ENCODE measurements at regions not wholly inside any gene's neighbourhood (a gene's known extent, or its start where the extent isn't known, plus 50 kb on each side); places are given as distances from the start of the nearest gene placed in this dataset.

DNA sequence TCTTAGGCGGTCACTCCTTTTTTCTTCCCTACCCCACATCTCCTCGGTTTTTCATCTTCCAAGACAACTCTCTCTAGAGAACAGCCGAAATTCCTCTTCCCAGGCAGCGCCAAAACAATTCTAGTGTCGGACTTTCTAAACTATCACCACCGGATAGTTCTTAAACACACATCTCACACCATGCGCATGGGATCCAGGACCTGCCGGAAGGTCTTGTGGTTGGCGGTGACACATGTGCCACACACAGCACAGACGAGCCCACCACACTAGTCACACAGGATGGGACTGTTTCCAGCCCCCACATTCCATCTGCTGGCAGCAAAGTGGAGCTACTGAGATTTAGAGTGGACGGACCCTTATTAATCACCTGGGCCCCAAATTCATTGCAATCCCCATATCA lies 614.9 kb upstream of the CADM1 start:
- Histone ChIP-seq H3K27me3 (ENCODE audit: control insufficient read depth, insufficient read depth, low read length) (no peaks in the 10 kb centered on the region), H3K27ac (ENCODE audit: low read length) (no peak overlapping the region), H3K4me3 (ENCODE audit: low read length) (no peak overlapping the region), H3K36me3 (ENCODE audit: control insufficient read depth, insufficient read depth, low read length) (no peaks in the 10 kb centered on the region), H3K9me3 (ENCODE audit: control insufficient read depth, low read depth, low read length) (no peaks in the 10 kb centered on the region), H3K4me1 (ENCODE audit: control insufficient read depth, insufficient read depth, low read length) (no peaks in the 10 kb centered on the region)
- WGBS (ENCODE audit: insufficient coverage, low lambda C conversion rate): 83% methylated on average over 2 of the region's 11 CpGs
- DNase-seq: no peak

DNA sequence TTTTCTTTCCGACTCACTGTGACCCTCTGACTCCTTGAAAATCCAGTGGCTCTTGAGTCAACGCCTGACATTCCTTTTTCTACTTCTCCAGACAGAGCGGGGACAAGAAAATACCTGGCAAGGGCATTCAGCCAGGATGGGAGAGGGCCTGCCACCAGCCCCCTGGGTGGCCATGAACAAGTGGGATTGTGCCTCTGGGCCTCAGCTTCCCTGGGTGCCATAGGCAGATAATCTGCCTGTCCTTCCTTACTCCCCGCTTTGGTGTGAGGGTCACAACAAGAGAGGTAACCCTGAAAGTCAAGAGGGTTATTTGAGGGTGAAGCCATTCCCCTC lies 613.9 kb upstream of the CADM1 start:
- Histone ChIP-seq H3K4me1 (ENCODE audit: control insufficient read depth, insufficient read depth, low read length) (no peaks in the 10 kb centered on the region), H3K9me3 (ENCODE audit: control insufficient read depth, low read depth, low read length) (no peaks in the 10 kb centered on the region), H3K36me3 (ENCODE audit: control insufficient read depth, insufficient read depth, low read length) (no peaks in the 10 kb centered on the region), H3K27me3 (ENCODE audit: control insufficient read depth, insufficient read depth, low read length) (no peaks in the 10 kb centered on the region), H3K27ac (ENCODE audit: low read length) (no peak overlapping the region), H3K4me3 (ENCODE audit: low read length) (no peak overlapping the region)
- WGBS (ENCODE audit: insufficient coverage, low lambda C conversion rate): no CpG with 5 or more reads among the region's 4 CpGs
- DNase-seq: no peak

DNA sequence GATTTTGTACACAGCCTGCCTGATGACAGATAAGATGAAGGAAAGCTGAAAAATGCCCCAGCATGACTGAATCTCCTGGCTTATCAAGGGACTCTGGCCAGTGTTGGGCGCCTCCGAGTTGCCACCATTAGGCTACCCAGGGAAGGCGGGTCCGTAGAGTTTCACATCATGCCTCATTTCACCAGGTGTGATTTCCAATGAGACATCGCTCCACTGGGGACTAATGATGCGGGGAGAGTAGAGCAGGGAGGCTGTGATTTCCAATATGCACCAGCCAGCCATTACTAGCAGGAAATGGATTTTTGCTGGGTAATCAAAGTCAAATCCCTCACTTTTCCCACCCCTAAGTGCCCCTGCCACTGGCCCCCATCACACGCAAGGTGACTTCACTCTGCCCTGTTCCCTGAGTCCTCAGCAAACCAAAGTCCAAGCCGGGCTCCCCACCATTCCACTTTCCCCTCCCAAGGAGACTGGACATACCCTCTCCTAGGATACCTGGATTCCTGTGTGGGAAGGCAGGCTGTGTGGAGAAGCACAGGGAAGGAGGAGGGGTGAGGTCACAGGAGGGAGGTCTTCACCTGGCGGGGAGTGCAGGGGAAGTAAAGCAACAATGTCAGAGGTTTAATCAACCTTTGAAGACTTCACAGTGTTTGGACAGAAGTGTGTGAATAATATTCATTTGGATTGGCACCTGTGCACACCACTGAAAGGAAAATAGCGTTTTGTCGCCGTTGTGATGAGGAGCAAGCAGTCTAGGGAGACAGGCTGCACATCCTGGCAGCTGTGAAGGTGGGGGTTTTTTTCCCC lies 613.3 kb upstream of the CADM1 start:
- H3K4me3 ChIP-seq (ENCODE audit: low read length): no peak overlapping the region
- no CpG with 5 or more reads among the region's 12 CpGs for WGBS (ENCODE audit: insufficient coverage, low lambda C conversion rate)
- DNase-seq: no peak
- no peaks in the 10 kb centered on the region for H3K36me3 ChIP-seq (ENCODE audit: control insufficient read depth, insufficient read depth, low read length)
- no peak overlapping the region for H3K27ac ChIP-seq (ENCODE audit: low read length)
- H3K27me3 ChIP-seq (ENCODE audit: control insufficient read depth, insufficient read depth, low read length): no peaks in the 10 kb centered on the region
- H3K4me1 ChIP-seq (ENCODE audit: control insufficient read depth, insufficient read depth, low read length): no peaks in the 10 kb centered on the region
- H3K9me3 ChIP-seq (ENCODE audit: control insufficient read depth, low read depth, low read length): no peaks in the 10 kb centered on the region

DNA sequence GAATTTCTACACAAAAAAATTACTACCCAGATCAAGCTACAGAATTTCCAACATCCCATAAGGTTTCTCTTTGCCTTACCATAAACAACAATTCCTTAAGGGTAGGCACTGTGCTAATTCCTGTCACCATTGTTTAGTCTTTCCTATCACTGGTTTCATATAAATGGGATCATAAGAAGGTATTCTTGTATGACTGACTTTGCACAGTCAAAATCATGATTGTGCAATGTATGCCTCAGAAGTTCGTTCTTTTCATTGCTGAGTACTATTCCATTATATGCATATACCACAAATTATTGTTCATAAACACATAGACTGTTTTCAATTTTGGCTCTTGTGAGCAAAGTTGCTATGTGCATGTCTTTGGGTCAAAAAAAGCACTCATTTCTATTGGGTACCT lies 611.6 kb upstream of the CADM1 start:
- no peaks in the 10 kb centered on the region for H3K27me3 ChIP-seq (ENCODE audit: control insufficient read depth, insufficient read depth, low read length)
- H3K4me3 ChIP-seq (ENCODE audit: low read length): no peak overlapping the region
- 100% methylated on average over 1 of the region's 1 CpG for WGBS (ENCODE audit: insufficient coverage, low lambda C conversion rate)
- H3K27ac ChIP-seq (ENCODE audit: low read length): no peak overlapping the region
- no peaks in the 10 kb centered on the region for H3K36me3 ChIP-seq (ENCODE audit: control insufficient read depth, insufficient read depth, low read length)
- no peak for DNase-seq
- no peaks in the 10 kb centered on the region for H3K9me3 ChIP-seq (ENCODE audit: control insufficient read depth, low read depth, low read length)
- no peaks in the 10 kb centered on the region for H3K4me1 ChIP-seq (ENCODE audit: control insufficient read depth, insufficient read depth, low read length)

DNA sequence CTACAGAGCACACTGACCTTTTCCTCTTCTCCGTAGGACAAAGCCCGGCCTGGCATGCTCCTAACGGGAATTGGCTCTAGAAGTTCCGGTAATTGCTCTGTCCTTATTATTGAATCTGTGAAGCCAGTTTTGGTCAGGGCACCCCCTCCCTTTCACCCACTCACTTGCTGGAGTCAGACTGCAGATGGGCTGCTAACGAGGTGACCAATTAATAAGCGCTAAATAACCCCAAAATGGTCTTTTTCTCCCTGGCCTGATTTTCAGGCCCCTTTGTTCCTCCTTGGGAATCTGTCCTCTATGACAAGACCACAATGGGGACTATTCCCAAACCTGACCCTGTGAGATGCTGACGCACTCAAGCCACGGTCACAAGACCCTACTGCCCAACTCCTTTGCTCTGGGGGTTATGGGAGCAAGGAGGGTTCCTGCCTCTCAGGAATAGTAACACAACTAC lies 610.0 kb upstream of the CADM1 start:
- Histone ChIP-seq H3K27me3 (ENCODE audit: control insufficient read depth, insufficient read depth, low read length) (no peaks in the 10 kb centered on the region), H3K4me1 (ENCODE audit: control insufficient read depth, insufficient read depth, low read length) (no peaks in the 10 kb centered on the region), H3K36me3 (ENCODE audit: control insufficient read depth, insufficient read depth, low read length) (no peaks in the 10 kb centered on the region), H3K27ac (ENCODE audit: low read length) (no peak overlapping the region), H3K4me3 (ENCODE audit: low read length) (no peak overlapping the region), H3K9me3 (ENCODE audit: control insufficient read depth, low read depth, low read length) (no peaks in the 10 kb centered on the region)
- no peak for DNase-seq
- WGBS (ENCODE audit: insufficient coverage, low lambda C conversion rate): 100% methylated on average over 1 of the region's 8 CpGs

DNA sequence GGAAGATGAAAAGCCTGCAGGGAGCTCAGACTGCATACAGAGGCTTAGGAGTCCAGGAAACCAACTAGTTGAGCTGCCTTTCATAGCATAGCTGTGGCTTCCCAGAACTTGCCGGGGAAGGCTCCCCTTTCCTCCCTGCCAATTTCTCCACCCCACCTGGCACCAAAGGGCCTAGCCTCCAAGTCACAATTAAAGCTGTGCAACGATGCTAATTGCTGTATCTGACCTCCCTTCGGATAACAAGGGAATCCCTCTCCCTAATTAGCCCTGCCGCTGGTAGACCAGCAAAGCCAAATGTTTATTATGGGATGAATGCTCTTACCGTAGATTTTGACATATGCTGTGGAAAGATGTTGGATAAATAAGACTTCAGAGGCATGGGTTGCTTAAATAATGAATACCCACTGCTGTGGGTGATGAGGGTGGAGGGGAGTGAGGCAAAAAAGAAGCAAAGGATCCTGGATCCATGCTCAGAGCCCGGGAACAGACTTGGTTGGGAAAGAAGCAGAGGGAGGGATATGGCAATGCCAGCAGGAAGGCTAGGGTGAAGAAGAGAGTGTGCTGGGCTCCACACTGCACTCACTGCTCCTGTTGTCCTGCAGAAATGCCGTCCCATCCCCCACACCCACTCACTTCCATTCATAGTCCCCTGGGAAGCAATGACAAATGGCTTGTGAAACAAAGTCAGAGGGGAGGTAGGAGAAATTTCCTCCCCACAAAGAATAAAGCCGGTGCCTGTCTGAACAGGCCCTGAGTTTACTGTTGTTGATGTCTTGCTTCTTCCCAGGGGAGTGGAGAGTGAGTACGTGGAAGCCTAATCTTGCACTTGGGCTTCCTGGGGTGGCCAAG lies 608.1 kb upstream of the CADM1 start:
- Histone ChIP-seq H3K27me3 (ENCODE audit: control insufficient read depth, insufficient read depth, low read length) (no peaks in the 10 kb centered on the region), H3K4me3 (ENCODE audit: low read length) (no peak overlapping the region), H3K4me1 (ENCODE audit: control insufficient read depth, insufficient read depth, low read length) (no peaks in the 10 kb centered on the region), H3K27ac (ENCODE audit: low read length) (no peak overlapping the region), H3K9me3 (ENCODE audit: control insufficient read depth, low read depth, low read length) (no peaks in the 10 kb centered on the region), H3K36me3 (ENCODE audit: control insufficient read depth, insufficient read depth, low read length) (no peaks in the 10 kb centered on the region)
- no peak for DNase-seq
- WGBS (ENCODE audit: insufficient coverage, low lambda C conversion rate): 82% methylated on average over 2 of the region's 9 CpGs

DNA sequence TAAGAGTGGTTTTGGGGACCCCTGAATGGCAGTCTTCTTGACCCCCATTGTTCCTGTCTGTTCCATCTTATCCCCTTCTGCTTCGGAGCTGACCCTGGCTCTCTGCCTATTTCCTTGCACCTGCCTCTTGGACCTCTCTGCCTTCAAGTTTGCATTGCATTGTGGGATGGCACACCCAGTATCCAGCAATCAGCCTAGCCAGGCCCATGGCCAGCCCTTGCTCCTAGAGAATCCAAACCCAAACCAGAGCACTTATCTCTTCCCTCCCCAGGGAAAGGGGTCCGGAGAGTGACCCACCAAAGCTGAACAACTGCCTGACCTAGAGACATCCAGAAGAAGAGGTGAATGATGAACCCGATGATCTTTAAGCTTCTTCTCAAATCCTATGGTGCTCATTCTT lies 607.3 kb upstream of the CADM1 start:
- WGBS (ENCODE audit: insufficient coverage, low lambda C conversion rate): no CpG with 5 or more reads among the region's 3 CpGs
- H3K9me3 ChIP-seq (ENCODE audit: control insufficient read depth, low read depth, low read length): no peaks in the 10 kb centered on the region

DNA sequence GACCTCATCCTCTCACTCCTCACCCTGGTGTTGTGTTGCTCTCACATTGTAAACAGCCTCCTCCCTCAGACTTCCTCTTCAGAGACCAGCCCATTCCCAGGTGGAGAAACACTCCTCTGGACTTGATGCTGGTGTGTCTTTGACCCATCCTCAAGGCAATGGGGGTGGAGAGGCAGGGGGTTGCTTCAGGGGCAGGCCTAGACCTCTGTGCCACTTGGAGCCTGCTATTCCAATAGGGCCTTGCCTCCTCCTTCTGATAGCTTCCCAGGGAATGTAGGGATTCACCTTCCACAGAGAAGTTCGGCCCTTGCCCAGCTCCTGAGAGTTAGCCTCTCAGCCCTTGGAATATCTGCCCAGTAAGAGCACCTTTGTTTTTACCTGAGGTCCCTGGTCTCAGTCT lies 606.6 kb upstream of the CADM1 start:
- DNase-seq: no peak
- H3K36me3 ChIP-seq (ENCODE audit: control insufficient read depth, insufficient read depth, low read length): no peaks in the 10 kb centered on the region
- H3K27ac ChIP-seq (ENCODE audit: low read length): no peak overlapping the region
- no peak overlapping the region for H3K4me3 ChIP-seq (ENCODE audit: low read length)
- no peaks in the 10 kb centered on the region for H3K9me3 ChIP-seq (ENCODE audit: control insufficient read depth, low read depth, low read length)
- no CpG with 5 or more reads among the region's 1 CpG for WGBS (ENCODE audit: insufficient coverage, low lambda C conversion rate)
- no peaks in the 10 kb centered on the region for H3K27me3 ChIP-seq (ENCODE audit: control insufficient read depth, insufficient read depth, low read length)
- no peaks in the 10 kb centered on the region for H3K4me1 ChIP-seq (ENCODE audit: control insufficient read depth, insufficient read depth, low read length)

More for the DNA sequence above, 607.3 kb upstream of the CADM1 start:
- H3K4me1 ChIP-seq (ENCODE audit: control insufficient read depth, insufficient read depth, low read length): no peaks in the 10 kb centered on the region
- no peak for DNase-seq
- H3K36me3 ChIP-seq (ENCODE audit: control insufficient read depth, insufficient read depth, low read length): no peaks in the 10 kb centered on the region
- no peak overlapping the region for H3K4me3 ChIP-seq (ENCODE audit: low read length)
- no peaks in the 10 kb centered on the region for H3K27me3 ChIP-seq (ENCODE audit: control insufficient read depth, insufficient read depth, low read length)
- no peak overlapping the region for H3K27ac ChIP-seq (ENCODE audit: low read length)

DNA sequence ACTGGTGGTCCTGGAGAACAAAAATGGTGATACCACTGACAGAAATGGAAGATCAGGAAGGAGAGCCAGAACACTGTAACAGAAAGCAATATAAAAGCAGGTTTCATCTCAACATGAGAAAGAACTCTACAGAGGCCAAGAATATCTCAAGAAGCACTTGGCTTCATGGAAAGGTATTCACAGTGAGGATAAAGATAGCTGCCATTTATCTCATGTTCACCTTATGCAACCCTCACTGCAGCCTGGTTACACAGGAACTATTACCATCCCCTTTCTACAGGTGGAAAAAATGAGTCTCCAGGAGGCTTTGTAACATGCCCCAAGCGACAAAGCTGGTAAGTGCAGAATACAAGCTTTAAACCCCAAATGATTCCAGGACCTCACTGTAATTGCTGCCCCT lies 606.1 kb upstream of the CADM1 start:
- DNase-seq: no peak
- H3K4me1 ChIP-seq (ENCODE audit: control insufficient read depth, insufficient read depth, low read length): no peaks in the 10 kb centered on the region
- no peak overlapping the region for H3K4me3 ChIP-seq (ENCODE audit: low read length)
- H3K27me3 ChIP-seq (ENCODE audit: control insufficient read depth, insufficient read depth, low read length): no peaks in the 10 kb centered on the region
- WGBS (ENCODE audit: insufficient coverage, low lambda C conversion rate): no CpG with 5 or more reads among the region's 1 CpG
- H3K9me3 ChIP-seq (ENCODE audit: control insufficient read depth, low read depth, low read length): no peaks in the 10 kb centered on the region
- H3K27ac ChIP-seq (ENCODE audit: low read length): no peak overlapping the region
- no peaks in the 10 kb centered on the region for H3K36me3 ChIP-seq (ENCODE audit: control insufficient read depth, insufficient read depth, low read length)

DNA sequence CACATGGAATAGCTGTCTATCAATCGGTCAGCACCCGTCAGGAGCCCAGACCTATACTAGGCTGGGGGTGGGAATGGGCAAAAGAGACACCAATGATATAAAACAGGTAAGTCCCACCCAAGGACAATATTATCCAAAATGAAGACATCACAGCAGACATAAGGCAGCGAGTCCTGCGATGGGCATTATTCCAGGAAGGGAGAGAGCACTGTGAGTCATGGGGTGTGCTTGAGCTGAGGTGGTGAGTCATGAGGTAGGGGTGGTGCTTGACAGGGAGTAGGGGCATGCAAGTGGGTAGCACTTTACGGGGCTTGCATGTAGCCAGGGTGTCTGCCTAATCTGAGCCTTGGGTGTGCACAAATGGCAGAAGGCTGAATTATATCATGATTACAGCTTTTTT lies 605.0 kb upstream of the CADM1 start:
- Histone ChIP-seq H3K27me3 (ENCODE audit: control insufficient read depth, insufficient read depth, low read length) (peaks cover 2% of the 10 kb centered on the region), H3K36me3 (ENCODE audit: control insufficient read depth, insufficient read depth, low read length) (no peaks in the 10 kb centered on the region), H3K9me3 (ENCODE audit: control insufficient read depth, low read depth, low read length) (no peaks in the 10 kb centered on the region), H3K4me3 (ENCODE audit: low read length) (no peak overlapping the region), H3K4me1 (ENCODE audit: control insufficient read depth, insufficient read depth, low read length) (no peaks in the 10 kb centered on the region), H3K27ac (ENCODE audit: low read length) (no peak overlapping the region)
- DNase-seq: no peak
- WGBS (ENCODE audit: insufficient coverage, low lambda C conversion rate): no CpG with 5 or more reads among the region's 5 CpGs

All from large intestine (tissue), 3 donors.